H9 (cell line): ENCODE measurements at regions not wholly inside any gene's neighbourhood (a gene's known extent, or its start where the extent isn't known, plus 50 kb on each side); places are given as distances from the start of the nearest gene placed in this dataset.

Experiments
- DNase-seq: peaks from one replicate; pipeline ENCODE4 v3.0.0-alpha.2; 2017
- H2AFZ ChIP-seq: one replicate; pipeline ENCODE4 v1.6.1; 2013; ENCODE audit warnings: mild to moderate bottlenecking, low read length, control low read depth, moderate library complexity
- H2AK5ac ChIP-seq: 2 replicates; pipeline ENCODE4 v1.6.1; 2013; ENCODE audit warnings: low read length, control low read depth, mixed read lengths; ENCODE audit not compliant: insufficient read length
- H2BK120ac ChIP-seq: one replicate; pipeline ENCODE4 v1.6.1; 2013; ENCODE audit warnings: low read depth, mild to moderate bottlenecking, low read length, control low read depth, inconsistent platforms; ENCODE audit not compliant: poor library complexity, severe bottlenecking
- H2BK12ac ChIP-seq: 2 replicates; pipeline ENCODE4 v1.6.1; 2013; ENCODE audit warnings: low read length, control low read depth, mixed read lengths, low read depth; ENCODE audit not compliant: insufficient read length
- H2BK15ac ChIP-seq: 2 replicates; pipeline ENCODE4 v1.6.1; 2013; ENCODE audit warnings: low read depth, low read length, control low read depth
- H2BK20ac ChIP-seq: one replicate; pipeline ENCODE4 v1.6.1; 2013; ENCODE audit warnings: low read depth, mild to moderate bottlenecking, low read length, control low read depth, inconsistent platforms; ENCODE audit not compliant: poor library complexity, severe bottlenecking
- H2BK5ac ChIP-seq: 2 replicates; pipeline ENCODE4 v1.6.1; 2013; ENCODE audit warnings: low read length, control low read depth, mixed read lengths; ENCODE audit not compliant: insufficient read length
- H3K14ac ChIP-seq: 2 replicates; pipeline ENCODE4 v1.6.1; 2013; ENCODE audit warnings: low read length, control low read depth; ENCODE audit not compliant: insufficient read depth
- H3K18ac ChIP-seq: 2 replicates; pipeline ENCODE4 v1.6.1; 2013; ENCODE audit warnings: low read depth, mild to moderate bottlenecking, mixed read lengths, low read length, control low read depth; ENCODE audit not compliant: insufficient read length
- H3K23ac ChIP-seq: 2 replicates; pipeline ENCODE4 v1.6.1; 2013; ENCODE audit warnings: low read length, control low read depth, mixed read lengths, low read depth; ENCODE audit not compliant: insufficient read length
- H3K23me2 ChIP-seq: 2 replicates; pipeline ENCODE4 v1.6.1; 2013; ENCODE audit warnings: low read depth, mild to moderate bottlenecking, mixed read lengths, low read length, control low read depth; ENCODE audit not compliant: insufficient read length, poor library complexity, severe bottlenecking
- H3K27ac ChIP-seq: 2 replicates; pipeline ENCODE4 v1.5.1; 2013; ENCODE audit warnings: low read length, control low read depth, mixed read lengths, low read depth; ENCODE audit not compliant: insufficient read length
- H3K27me3 ChIP-seq: 2 replicates; pipeline ENCODE4 v1.6.1; 2013; ENCODE audit warnings: low read length, control low read depth, inconsistent platforms; ENCODE audit not compliant: insufficient read depth
- H3K4ac ChIP-seq: 2 replicates; pipeline ENCODE4 v1.6.1; 2013; ENCODE audit warnings: low read depth, mild to moderate bottlenecking, control low read depth, inconsistent platforms, low read length, moderate library complexity
- H3K4me1 ChIP-seq: 2 replicates; pipeline ENCODE4 v1.6.1; 2013; ENCODE audit warnings: low read length, control low read depth, inconsistent platforms; ENCODE audit not compliant: insufficient read depth
- H3K4me2 ChIP-seq: 2 replicates; pipeline ENCODE4 v1.6.1; 2013; ENCODE audit warnings: low read length, control low read depth, mixed read lengths; ENCODE audit not compliant: insufficient read length, insufficient read depth
- H3K56ac ChIP-seq: 2 replicates; pipeline ENCODE4 v1.6.1; 2013; ENCODE audit warnings: low read depth, mild to moderate bottlenecking, mixed read lengths, low read length, control low read depth; ENCODE audit not compliant: insufficient read length
- H3K79me1 ChIP-seq: 2 replicates; pipeline ENCODE4 v1.6.1; 2013; ENCODE audit warnings: low read depth, mild to moderate bottlenecking, moderate library complexity, low read length, control low read depth, inconsistent platforms; ENCODE audit not compliant: insufficient read depth, poor library complexity, severe bottlenecking
- H3K79me2 ChIP-seq: 2 replicates; pipeline ENCODE4 v1.6.1; 2013; ENCODE audit warnings: low read length, control low read depth, inconsistent platforms; ENCODE audit not compliant: insufficient read depth
- H3K9ac ChIP-seq: 2 replicates; pipeline ENCODE4 v1.6.1; 2013; ENCODE audit warnings: low read length, control low read depth, mixed read lengths; ENCODE audit not compliant: insufficient read length; ENCODE audit errors: extremely low read depth
- H3K9me3 ChIP-seq: one replicate; pipeline ENCODE4 v1.6.1; 2013; ENCODE audit warnings: low read depth, low read length, inconsistent platforms; ENCODE audit not compliant: control insufficient read depth
- H3T11ph ChIP-seq: one replicate; pipeline ENCODE4 v1.6.1; 2013; ENCODE audit warnings: mild to moderate bottlenecking, low read length, control low read depth, inconsistent platforms
- H4K20me1 ChIP-seq: one replicate; pipeline ENCODE4 v1.6.1; 2013; ENCODE audit not compliant: control insufficient read depth, insufficient read length, insufficient read depth
- H4K5ac ChIP-seq: 2 replicates; pipeline ENCODE4 v1.6.1; 2013; ENCODE audit warnings: low read depth, mild to moderate bottlenecking, mixed read lengths, low read length, control low read depth; ENCODE audit not compliant: insufficient read length
- H4K8ac ChIP-seq: replicated peaks from 2 replicates; pipeline ENCODE4 v1.6.1; 2013; ENCODE audit warnings: low read length, control low read depth, mixed read lengths, low read depth; ENCODE audit not compliant: insufficient read length
- H4K91ac ChIP-seq: 2 replicates; pipeline ENCODE4 v1.6.1; 2013; ENCODE audit warnings: low read depth, mild to moderate bottlenecking, moderate library complexity, mixed read lengths, low read length, control low read depth; ENCODE audit not compliant: insufficient read length
- H3K27ac Mint-ChIP-seq, 3 experiments: 2 replicates in 2 of 3; 3 replicates in 1 of 3; pipeline ENCODE4 v1.8.0; 2020 to 2021; ENCODE audit warnings: mixed read lengths in 3 of 3, mild to moderate bottlenecking in 1 of 3, moderate library complexity in 1 of 3
- H3K27me3 Mint-ChIP-seq: 2 replicates; pipeline ENCODE4 v1.8.0; 2021; ENCODE audit warnings: low read depth, mild to moderate bottlenecking, moderate library complexity, mixed read lengths
- H3K36me3 Mint-ChIP-seq, 3 experiments: 2 replicates in 2 of 3; 3 replicates in 1 of 3; pipeline ENCODE4 v1.8.0; 2020 to 2021; ENCODE audit warnings: low read depth in 3 of 3, mixed read lengths in 3 of 3; ENCODE audit not compliant: insufficient read depth in 1 of 3
- H3K4me1 Mint-ChIP-seq, 2 experiments: 2 replicates each; pipeline ENCODE4 v1.8.0; 2020; ENCODE audit warnings: mixed read lengths in 2 of 2
- H3K4me3 Mint-ChIP-seq, 2 experiments: 2 replicates in 1 of 2; 3 replicates in 1 of 2; pipeline ENCODE4 v1.8.0; 2020 to 2021; ENCODE audit warnings: mild to moderate bottlenecking in 2 of 2, mixed read lengths in 2 of 2, moderate library complexity in 1 of 2
- H3K9me3 Mint-ChIP-seq, 2 experiments: 2 replicates in 1 of 2; 3 replicates in 1 of 2; pipeline ENCODE4 v1.8.0; 2020; ENCODE audit warnings: mild to moderate bottlenecking in 2 of 2, mixed read lengths in 2 of 2, moderate library complexity in 1 of 2
- WGBS: extraction: QIAGEN DNeasy Blood & Tissue Kit; methylation state at CpG from one replicate; pipeline ENCODE4 v1.1.7; 2013; ENCODE audit warnings: missing lambda C conversion rate, low lambda C conversion rate, mixed read lengths; ENCODE audit not compliant: insufficient read length; ENCODE audit errors: extremely low coverage; 5-methylcytosine and 5-hydroxymethylcytosine counted together
- TF ChIP-seq, protein P1 (sequence below): fragments of 200-600 bp; sonication (generic); conservative IDR thresholded peaks from 3 replicates; pipeline ENCODE4 v1.8.0; 2021; ENCODE audit warnings: antibody characterized with exemption, mild to moderate bottlenecking

DNA sequence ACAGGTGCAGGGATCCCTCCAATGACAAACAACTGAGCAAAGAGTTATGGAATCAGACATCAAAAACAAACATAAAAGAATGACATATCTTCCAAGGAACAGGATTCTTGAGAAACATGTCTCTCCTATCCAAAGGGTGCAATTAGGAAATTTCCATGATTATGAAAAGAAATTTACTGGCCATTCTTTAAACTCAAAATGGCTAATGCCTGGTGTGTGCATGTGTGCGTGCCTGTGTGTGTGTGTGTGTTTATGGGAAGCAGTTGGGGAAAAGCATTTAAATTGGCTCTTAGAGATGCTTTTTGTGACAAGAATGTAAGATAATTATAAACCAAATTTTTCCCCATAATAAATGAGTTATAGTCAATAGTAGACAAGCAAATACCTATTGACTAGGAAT is 320.5 kb upstream of the THBS1 start:
- Histone ChIP-seq H3K18ac (no peak overlapping the region), H4K20me1 (no peaks in the 10 kb centered on the region), H3K14ac (no peak overlapping the region), H3T11ph (no peak overlapping the region), H2BK120ac (no peak overlapping the region), H3K27me3 (no peaks in the 10 kb centered on the region), H2BK12ac (no peak overlapping the region), H3K4me2 (no peak overlapping the region), H3K23me2 (no peaks in the 10 kb centered on the region), H3K79me1 (no peaks in the 10 kb centered on the region), H2BK15ac (no peak overlapping the region), H4K91ac (no peak overlapping the region), H3K9me3 (no peaks in the 10 kb centered on the region), H3K79me2 (no peaks in the 10 kb centered on the region), H3K4me1 (no peaks in the 10 kb centered on the region), H2BK20ac (no peak overlapping the region), H3K23ac (no peak overlapping the region), H3K27ac (no peak overlapping the region), H2BK5ac (no peak overlapping the region), H3K4ac (no peak overlapping the region), H4K5ac (no peak overlapping the region), H3K9ac (no peak overlapping the region), H2AK5ac (no peak overlapping the region), H4K8ac (no peak overlapping the region), H3K56ac (no peak overlapping the region), H2AFZ (no peak overlapping the region)
- no CpG with 5 or more reads among the region's 1 CpG for WGBS
- Mint-ChIP-seq H3K27ac (no peak overlapping the region), H3K27me3 (no peaks in the 10 kb centered on the region), H3K4me3 (no peak overlapping the region), H3K9me3 (peaks cover 0 to 3% of the 10 kb centered on the region in 2 experiments; a peak in 1 of 5 replicates), H3K36me3 (no peaks in the 10 kb centered on the region; a peak in 1 of 7 replicates), H3K4me1 (no peaks in the 10 kb centered on the region)
- DNase-seq, result no peak
- TF ChIP-seq, protein P1, sequence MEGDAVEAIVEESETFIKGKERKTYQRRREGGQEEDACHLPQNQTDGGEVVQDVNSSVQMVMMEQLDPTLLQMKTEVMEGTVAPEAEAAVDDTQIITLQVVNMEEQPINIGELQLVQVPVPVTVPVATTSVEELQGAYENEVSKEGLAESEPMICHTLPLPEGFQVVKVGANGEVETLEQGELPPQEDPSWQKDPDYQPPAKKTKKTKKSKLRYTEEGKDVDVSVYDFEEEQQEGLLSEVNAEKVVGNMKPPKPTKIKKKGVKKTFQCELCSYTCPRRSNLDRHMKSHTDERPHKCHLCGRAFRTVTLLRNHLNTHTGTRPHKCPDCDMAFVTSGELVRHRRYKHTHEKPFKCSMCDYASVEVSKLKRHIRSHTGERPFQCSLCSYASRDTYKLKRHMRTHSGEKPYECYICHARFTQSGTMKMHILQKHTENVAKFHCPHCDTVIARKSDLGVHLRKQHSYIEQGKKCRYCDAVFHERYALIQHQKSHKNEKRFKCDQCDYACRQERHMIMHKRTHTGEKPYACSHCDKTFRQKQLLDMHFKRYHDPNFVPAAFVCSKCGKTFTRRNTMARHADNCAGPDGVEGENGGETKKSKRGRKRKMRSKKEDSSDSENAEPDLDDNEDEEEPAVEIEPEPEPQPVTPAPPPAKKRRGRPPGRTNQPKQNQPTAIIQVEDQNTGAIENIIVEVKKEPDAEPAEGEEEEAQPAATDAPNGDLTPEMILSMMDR, result no peak
